A673 (cell line): ENCODE measurements at regions not wholly inside any gene's neighbourhood (a gene's known extent, or its start where the extent isn't known, plus 50 kb on each side); places are given as distances from the start of the nearest gene placed in this dataset.

Experiments used
- BruUV-seq: library from RNA; stranded (reverse); fragments of 400-500 nt; replicated peaks from 2 replicates; lab custom pipeline; 2021; lab: Mats Ljungman, UMichigan
- CTCF ChIA-PET: fragments of 300-600 bp; sonication (Branson Sonifier 250); formaldehyde crosslinking; loops from one replicate; lab custom pipeline; 2022; ENCODE audit warnings: antibody characterized with exemption; lab: Charles Lee
- POLR2A ChIA-PET: fragments of 300-600 bp; sonication (Branson Sonifier 250); formaldehyde crosslinking; loops from one replicate; lab custom pipeline; 2022; ENCODE audit warnings: antibody characterized with exemption; ENCODE audit not compliant: low non-redundant PET; lab: Charles Lee
- DNase-seq: peaks from one replicate; pipeline ENCODE4 v3.0.0-alpha.2; 2015; ENCODE audit warnings: low spot score
- H3K27ac ChIP-seq: fragments of 200-600 bp; sonication (generic); 2 replicates; pipeline ENCODE4 v1.5.1; 2016; ENCODE audit warnings: mixed run types, low read depth, mild to moderate bottlenecking, mixed read lengths, antibody characterized with exemption, low read length; ENCODE audit not compliant: poor library complexity, severe bottlenecking
- H3K27me3 ChIP-seq: fragments of 200-600 bp; sonication (generic); replicated peaks from 2 replicates; pipeline ENCODE4 v1.6.1; 2017; ENCODE audit warnings: mixed run types, low read depth, mild to moderate bottlenecking, mixed read lengths, antibody characterized with exemption, low read length; ENCODE audit not compliant: insufficient read depth, poor library complexity
- H3K36me3 ChIP-seq: fragments of 200-600 bp; sonication (generic); 2 replicates; pipeline ENCODE4 v1.6.1; 2016; ENCODE audit warnings: mixed run types, mild to moderate bottlenecking, mixed read lengths, antibody characterized with exemption, low read length; ENCODE audit not compliant: insufficient read depth, poor library complexity, severe bottlenecking
- H3K4me1 ChIP-seq: fragments of 200-600 bp; sonication (generic); 2 replicates; pipeline ENCODE4 v1.6.1; 2017; ENCODE audit warnings: mixed run types, mild to moderate bottlenecking, mixed read lengths, antibody characterized with exemption, low read length; ENCODE audit not compliant: insufficient read depth, poor library complexity, severe bottlenecking
- H3K4me3 ChIP-seq: fragments of 200-600 bp; sonication (generic); 2 replicates; pipeline ENCODE4 v1.5.1; 2016; ENCODE audit warnings: low read depth, mixed run types, mild to moderate bottlenecking, mixed read lengths, low read length; ENCODE audit not compliant: poor library complexity, severe bottlenecking
- H3K9me3 ChIP-seq: fragments of 200-600 bp; sonication (generic); 2 replicates; pipeline ENCODE4 v1.6.1; 2016; ENCODE audit warnings: mixed run types, low read depth, mild to moderate bottlenecking, mixed read lengths, antibody characterized with exemption, low read length; ENCODE audit not compliant: poor library complexity, severe bottlenecking
- CTCF ChIP-seq: fragments of 300-800, 200-600 bp; sonication (generic); conservative IDR thresholded peaks from 2 replicates; pipeline ENCODE4 v1.5.1; 2017; ENCODE audit warnings: low read depth, mild to moderate bottlenecking, antibody characterized with exemption, low read length, moderate library complexity, mixed read lengths
- EZH2 ChIP-seq: fragments of 200-600 bp; sonication (generic); IDR thresholded peaks from 2 replicates; pipeline ENCODE4 v1.6.1; 2017; ENCODE audit warnings: borderline replicate concordance, low read depth, mild to moderate bottlenecking, mixed read lengths, antibody characterized with exemption, low read length; ENCODE audit not compliant: poor library complexity, severe bottlenecking
- intact Hi-C: fragments of 100-400 bp; cut with micrococcal nuclease; formaldehyde crosslinking; loops from one replicate; pipeline ENCODE4 v1.10.0; 2022; ENCODE audit not compliant: unreplicated experiment

- POLR2A ChIA-PET: interaction anchor here (1.0 kb wide), 1 partner anchor 34 kb away, joined by 3 read pairs; no protein-coding TSS in a partner anchor
- CTCF ChIA-PET: no interaction called here
- no peak for DNase-seq
- H3K27me3 ChIP-seq: no peaks in the 10 kb centered on the region
- H3K9me3 ChIP-seq: no peaks in the 10 kb centered on the region
- no peaks in the 10 kb centered on the region for H3K4me1 ChIP-seq
- TF ChIP-seq EZH2: no peak
- intact Hi-C loops: no loop called here
- no peaks in the 10 kb centered on the region for H3K36me3 ChIP-seq
- no peak overlapping the region for H3K27ac ChIP-seq
- no TSS peak for BruUV-seq
- H3K4me3 ChIP-seq: no peak overlapping the region
Observed at GRCh38 chr4:147368948-147369347, 111.9 kb upstream of the EDNRA start.

GRCh38 chr4:147370473-147370872 lies 110.4 kb upstream of the EDNRA start:
- TF ChIP-seq CTCF (no peak), EZH2 (no peak)
- no peaks in the 10 kb centered on the region for H3K36me3 ChIP-seq
- no TSS peak for BruUV-seq
- DNase-seq: no peak
- H3K4me1 ChIP-seq: no peaks in the 10 kb centered on the region
- no peaks in the 10 kb centered on the region for H3K9me3 ChIP-seq
- no peaks in the 10 kb centered on the region for H3K27me3 ChIP-seq
- POLR2A ChIA-PET: no interaction called here
- intact Hi-C loops: no loop called here
- H3K4me3 ChIP-seq: no peak overlapping the region
- no peak overlapping the region for H3K27ac ChIP-seq
- CTCF ChIA-PET: no interaction called here

GRCh38 chr4:147370881-147371280 lies 110.0 kb upstream of the EDNRA start:
- no peak for DNase-seq
- Histone ChIP-seq H3K4me1 (no peaks in the 10 kb centered on the region), H3K4me3 (no peak overlapping the region), H3K27ac (no peak overlapping the region), H3K27me3 (no peaks in the 10 kb centered on the region), H3K36me3 (no peaks in the 10 kb centered on the region), H3K9me3 (no peaks in the 10 kb centered on the region)
- TF ChIP-seq EZH2 (no peak), CTCF (no peak)
- intact Hi-C loops: no loop called here
- no TSS peak for BruUV-seq
- CTCF ChIA-PET: no interaction called here
- POLR2A ChIA-PET: no interaction called here

- no peaks in the 10 kb centered on the region for H3K9me3 ChIP-seq
- TF ChIP-seq CTCF: no peak
- TF ChIP-seq EZH2: no peak
- DNase-seq: no peak
- H3K4me3 ChIP-seq: no peak overlapping the region
- H3K4me1 ChIP-seq: no peaks in the 10 kb centered on the region
- no peaks in the 10 kb centered on the region for H3K27me3 ChIP-seq
- intact Hi-C loops: no loop called here
- ChIA-PET CTCF (no interaction called here), POLR2A (no interaction called here)
- H3K36me3 ChIP-seq: no peaks in the 10 kb centered on the region
- BruUV-seq: no TSS peak
- no peak overlapping the region for H3K27ac ChIP-seq
Observed at GRCh38 chr4:147371661-147372060, 109.2 kb upstream of the EDNRA start.
